ENCODE measurements at regions not wholly inside any gene's neighbourhood (a gene's known extent, or its start where the extent isn't known, plus 50 kb on each side); places are given as distances from the start of the nearest gene placed in this dataset.
"Not testable (repeated sequence)": the region's sequence is repeated elsewhere in the genome, so short reads cannot be mapped to it uniquely, and the experiment has no call there.

GRCh38 chrX:1140236-1140681, 72.2 kb downstream of the CRLF2 start:
- H3K4me3 ChIP-seq (ENCODE audit: low read length): no peak overlapping the region
- DNase-seq (ENCODE audit: low read depth, low spot score): no peak

- H3K4me3 ChIP-seq (ENCODE audit: low read length): no peak overlapping the region
These were observed 73.3 kb downstream of the CRLF2 start for GRCh38 chrX:1139185-1139500.

GRCh38 chrX:1138476-1139184, 73.8 kb downstream of the CRLF2 start:
- H3K4me3 ChIP-seq (ENCODE audit: low read length): no peak overlapping the region
- DNase-seq (ENCODE audit: low read depth, low spot score): no peak

More at GRCh38 chrX:1139185-1139500, 73.3 kb downstream of the CRLF2 start:
- no peak for DNase-seq (ENCODE audit: low read depth, low spot score)

- H3K4me3 ChIP-seq (ENCODE audit: low read length): no peak overlapping the region
- no peak for DNase-seq (ENCODE audit: low read depth, low spot score)
These were observed 74.9 kb downstream of the CRLF2 start for GRCh38 chrX:1137531-1137930.

DNA sequence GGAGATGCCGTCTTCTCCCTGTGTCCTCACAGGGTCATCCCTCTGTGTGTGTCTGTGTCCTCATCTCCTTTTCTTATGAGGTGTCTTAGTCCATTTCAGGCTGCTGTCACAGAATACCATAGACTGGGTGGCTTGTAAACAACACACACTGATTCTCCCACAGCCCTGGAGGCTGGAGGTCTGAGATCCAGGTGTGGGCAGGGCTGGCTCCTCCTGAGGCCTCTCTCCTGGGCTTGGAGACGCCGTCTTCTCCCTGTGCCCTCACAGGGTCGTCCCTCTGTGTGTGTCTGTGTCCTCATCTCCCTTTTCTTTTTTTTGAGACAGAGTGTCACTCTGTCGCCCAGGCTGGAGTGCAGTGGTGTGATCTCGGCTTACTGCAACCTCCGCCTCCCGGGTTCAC, 75.9 kb downstream of the CRLF2 start:
- not testable (repeated sequence) for H3K4me3 ChIP-seq (ENCODE audit: low read length); DNase-seq (ENCODE audit: low read depth, low spot score)

GRCh38 chrX:1134976-1135375, 77.5 kb downstream of the CRLF2 start:
- no peak overlapping the region for H3K4me3 ChIP-seq (ENCODE audit: low read length)
- DNase-seq (ENCODE audit: low read depth, low spot score): no peak

GRCh38 chrX:1134156-1134555, 78.3 kb downstream of the CRLF2 start:
- H3K4me3 ChIP-seq (ENCODE audit: low read length): no peak overlapping the region
- no peak for DNase-seq (ENCODE audit: low read depth, low spot score)

DNA sequence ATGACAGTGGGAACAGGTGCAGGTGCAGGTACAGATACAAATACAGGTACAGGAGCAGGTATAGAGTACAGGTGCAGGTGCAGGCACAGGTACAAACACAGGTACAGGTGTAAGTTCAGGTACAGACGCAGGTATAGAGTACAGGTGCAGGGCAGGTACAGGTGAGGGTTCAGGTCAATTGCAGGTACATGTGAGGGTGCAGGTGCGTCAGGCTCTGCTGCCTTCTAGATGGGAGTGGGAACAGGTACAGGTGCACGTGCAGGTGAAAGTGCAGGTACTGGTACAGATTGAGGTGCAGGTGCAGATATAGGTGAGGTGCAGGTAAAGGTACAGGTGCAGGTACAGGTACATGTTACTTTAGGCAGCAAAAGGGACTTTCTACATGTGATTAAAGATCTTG, 85.7 kb downstream of the CRLF2 start:
- no peak for DNase-seq (ENCODE audit: low read depth, low spot score)
- no peak overlapping the region for H3K4me3 ChIP-seq (ENCODE audit: low read length)

DNA sequence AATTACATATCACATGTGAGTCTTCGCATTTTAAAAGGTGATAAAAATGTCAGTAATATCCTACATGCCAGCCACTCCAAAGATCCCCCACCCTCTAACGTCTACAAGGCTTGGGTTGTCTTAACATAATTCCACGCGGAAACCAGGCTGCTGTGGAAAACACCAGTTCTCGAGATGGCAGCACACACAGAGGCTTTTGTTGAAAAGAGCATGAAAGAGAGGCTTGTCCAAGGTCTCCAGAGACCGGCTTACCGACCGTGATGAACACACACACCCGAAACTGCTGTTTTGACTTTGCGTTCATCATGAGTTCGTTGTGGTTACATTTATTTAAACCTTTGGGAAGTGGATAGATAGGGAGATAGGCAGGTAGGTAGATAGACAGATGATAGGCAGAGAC, 87.9 kb downstream of the CRLF2 start:
- no peak overlapping the region for H3K4me3 ChIP-seq (ENCODE audit: low read length)
- DNase-seq (ENCODE audit: low read depth, low spot score): no peak

- not testable (repeated sequence) for DNase-seq (ENCODE audit: low read depth, low spot score); H3K4me3 ChIP-seq (ENCODE audit: low read length)
These were observed 89.6 kb downstream of the CRLF2 start for GRCh38 chrX:1122851-1123250.

GRCh38 chrX:1119275-1119674, 93.2 kb downstream of the CRLF2 start:
- no peak for DNase-seq (ENCODE audit: low read depth, low spot score)
- no peak overlapping the region for H3K4me3 ChIP-seq (ENCODE audit: low read length)

GRCh38 chrX:1118572-1119199, 93.8 kb downstream of the CRLF2 start:
- no peak for DNase-seq (ENCODE audit: low read depth, low spot score)
- H3K4me3 ChIP-seq (ENCODE audit: low read length): no peak overlapping the region

- DNase-seq (ENCODE audit: low read depth, low spot score); H3K4me3 ChIP-seq (ENCODE audit: low read length): not testable (repeated sequence)
These were observed 97.0 kb downstream of the CRLF2 start for GRCh38 chrX:1115411-1115810.

DNA sequence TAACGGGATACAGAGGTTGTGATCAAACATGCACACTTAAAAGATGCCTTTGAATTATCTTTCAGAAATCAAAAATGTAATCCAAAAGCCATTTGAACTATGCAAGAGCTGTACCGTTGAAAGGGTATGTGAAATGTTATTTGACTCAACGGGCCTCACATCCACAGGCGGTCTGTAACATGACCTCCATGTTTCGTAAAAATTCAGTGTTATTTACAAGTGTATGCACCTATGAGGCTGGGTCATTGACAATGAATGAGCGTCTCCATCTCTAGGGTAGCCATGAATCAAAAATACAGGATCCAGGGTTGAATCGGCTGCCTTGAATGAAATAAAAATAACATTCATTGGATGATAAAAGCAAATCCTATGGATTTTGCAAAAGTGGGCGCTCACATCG, 100.1 kb downstream of the CRLF2 start:
- no peak for DNase-seq (ENCODE audit: low read depth, low spot score)
- no peak overlapping the region for H3K4me3 ChIP-seq (ENCODE audit: low read length)

DNA sequence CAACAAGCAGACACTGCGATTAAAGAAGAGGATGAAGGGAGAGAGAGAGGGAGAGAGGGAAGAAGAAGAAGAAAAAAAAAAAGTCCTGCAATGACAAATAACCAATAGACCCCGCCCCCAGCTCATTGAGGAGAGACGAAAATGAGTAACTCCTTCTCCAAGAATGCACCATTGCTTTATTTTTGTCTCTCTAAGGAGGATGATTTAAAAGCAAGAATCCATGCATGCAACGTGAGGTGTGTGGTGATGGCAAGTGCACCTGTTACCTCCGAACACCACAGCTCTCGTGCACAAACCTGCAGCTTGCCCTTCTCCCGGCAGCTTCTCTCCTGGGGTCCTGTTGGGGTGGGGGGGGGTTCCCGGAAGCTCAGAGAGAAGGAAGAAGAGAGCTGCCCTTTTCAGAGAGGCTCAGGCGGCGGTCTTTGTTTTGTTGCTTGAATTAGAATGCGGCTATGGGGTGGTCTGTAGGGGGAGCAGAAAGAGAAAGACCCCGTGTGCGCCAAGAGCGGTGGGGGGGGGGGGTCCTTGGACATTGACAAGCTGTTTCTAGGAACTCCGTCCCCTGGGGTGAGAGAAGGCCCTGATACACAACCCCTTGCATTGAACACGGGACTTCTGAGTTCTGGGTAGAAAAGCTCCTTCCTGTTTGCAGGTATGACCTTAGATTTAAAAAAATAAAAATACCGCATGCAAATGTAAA, 100.7 kb downstream of the CRLF2 start:
- H3K4me3 ChIP-seq (ENCODE audit: low read length): no peak overlapping the region
- no peak for DNase-seq (ENCODE audit: low read depth, low spot score)

GRCh38 chrX:1109580-1110119, 102.8 kb downstream of the CRLF2 start:
- no peak overlapping the region for H3K4me3 ChIP-seq (ENCODE audit: low read length)
- DNase-seq (ENCODE audit: low read depth, low spot score): no peak

DNA sequence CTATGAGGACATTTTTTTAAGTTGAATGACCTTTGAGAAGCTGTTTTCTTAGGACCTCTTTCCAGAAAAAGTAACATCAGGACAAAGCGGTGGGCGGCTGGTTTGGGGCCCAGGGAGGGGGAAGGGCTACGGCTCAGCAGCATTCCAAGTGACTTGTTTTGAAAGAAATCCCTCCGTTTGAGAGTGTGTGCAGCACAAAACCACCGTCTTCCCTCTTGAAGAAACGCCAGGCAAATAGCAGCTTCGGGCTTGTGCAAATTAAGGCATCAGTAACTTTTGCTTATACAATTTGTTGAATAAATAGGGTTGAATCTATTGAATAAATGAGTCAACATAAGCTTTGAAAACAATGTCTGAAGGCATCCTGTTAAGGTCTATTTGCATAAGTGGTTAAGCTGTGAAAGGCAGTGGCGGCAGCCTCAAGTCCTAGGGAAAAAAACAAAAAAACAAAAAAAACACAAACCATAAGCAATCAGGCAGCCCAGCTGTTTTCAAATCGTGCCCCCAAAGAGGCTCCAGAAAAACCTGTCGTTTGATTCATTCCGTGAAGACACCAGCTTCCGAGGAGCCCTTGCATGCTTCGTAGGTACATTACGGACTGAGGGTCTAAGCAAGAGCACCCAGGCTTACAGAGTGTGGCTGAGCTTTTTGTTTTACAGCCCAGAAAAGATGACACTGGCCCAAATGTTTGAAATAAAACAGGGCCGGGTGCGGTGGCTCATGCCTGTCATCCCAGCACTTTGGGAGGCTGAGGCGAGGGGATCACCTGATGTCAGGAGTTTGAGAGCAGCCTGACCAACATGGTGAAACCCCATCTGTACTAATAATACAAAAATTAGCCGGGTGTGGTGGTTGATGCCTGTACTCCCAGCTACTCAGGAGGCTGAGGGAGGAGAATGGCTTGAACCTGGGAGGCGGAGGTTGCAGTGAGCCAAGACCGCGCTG, 103.7 kb downstream of the CRLF2 start:
- no peak for DNase-seq (ENCODE audit: low read depth, low spot score)
- no peak overlapping the region for H3K4me3 ChIP-seq (ENCODE audit: low read length)

GRCh38 chrX:1106478-1107210, 105.8 kb downstream of the CRLF2 start:
- no peak for DNase-seq (ENCODE audit: low read depth, low spot score)
- no peak overlapping the region for H3K4me3 ChIP-seq (ENCODE audit: low read length)
